GM12801 (cell line): ENCODE measurements at regions not wholly inside any gene's neighbourhood (a gene's known extent, or its start where the extent isn't known, plus 50 kb on each side); places are given as distances from the start of the nearest gene placed in this dataset.

Source experiments
- TF ChIP-seq, protein P1 (sequence below): IDR thresholded peaks from one replicate; pipeline ENCODE4 v1.5.1; 2011; ENCODE audit warnings: control low read depth; ENCODE audit not compliant: insufficient read length; ENCODE audit errors: extremely low read depth

DNA sequence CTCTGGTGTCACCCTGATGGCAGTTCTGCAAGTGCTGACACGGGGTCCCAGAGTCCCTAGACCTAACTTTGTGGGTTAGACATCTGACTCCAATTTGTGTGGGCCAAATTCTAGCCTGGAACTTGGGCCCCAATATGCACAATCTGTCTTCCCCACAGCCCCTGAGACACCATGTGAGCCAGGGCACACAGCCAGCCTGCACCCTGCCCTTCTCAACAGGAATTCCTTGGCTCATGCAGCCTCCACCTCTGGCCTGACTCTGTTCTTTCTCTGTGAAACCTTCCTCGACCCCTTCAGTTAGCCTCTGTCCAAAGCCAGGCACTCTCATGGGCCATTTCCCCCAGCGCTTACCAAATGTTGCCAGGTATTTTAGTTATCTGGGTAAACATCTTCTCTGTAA lies 59.1 kb upstream of the POU2AF1 start:
- TF ChIP-seq, protein P1, sequence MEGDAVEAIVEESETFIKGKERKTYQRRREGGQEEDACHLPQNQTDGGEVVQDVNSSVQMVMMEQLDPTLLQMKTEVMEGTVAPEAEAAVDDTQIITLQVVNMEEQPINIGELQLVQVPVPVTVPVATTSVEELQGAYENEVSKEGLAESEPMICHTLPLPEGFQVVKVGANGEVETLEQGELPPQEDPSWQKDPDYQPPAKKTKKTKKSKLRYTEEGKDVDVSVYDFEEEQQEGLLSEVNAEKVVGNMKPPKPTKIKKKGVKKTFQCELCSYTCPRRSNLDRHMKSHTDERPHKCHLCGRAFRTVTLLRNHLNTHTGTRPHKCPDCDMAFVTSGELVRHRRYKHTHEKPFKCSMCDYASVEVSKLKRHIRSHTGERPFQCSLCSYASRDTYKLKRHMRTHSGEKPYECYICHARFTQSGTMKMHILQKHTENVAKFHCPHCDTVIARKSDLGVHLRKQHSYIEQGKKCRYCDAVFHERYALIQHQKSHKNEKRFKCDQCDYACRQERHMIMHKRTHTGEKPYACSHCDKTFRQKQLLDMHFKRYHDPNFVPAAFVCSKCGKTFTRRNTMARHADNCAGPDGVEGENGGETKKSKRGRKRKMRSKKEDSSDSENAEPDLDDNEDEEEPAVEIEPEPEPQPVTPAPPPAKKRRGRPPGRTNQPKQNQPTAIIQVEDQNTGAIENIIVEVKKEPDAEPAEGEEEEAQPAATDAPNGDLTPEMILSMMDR = no peak

DNA sequence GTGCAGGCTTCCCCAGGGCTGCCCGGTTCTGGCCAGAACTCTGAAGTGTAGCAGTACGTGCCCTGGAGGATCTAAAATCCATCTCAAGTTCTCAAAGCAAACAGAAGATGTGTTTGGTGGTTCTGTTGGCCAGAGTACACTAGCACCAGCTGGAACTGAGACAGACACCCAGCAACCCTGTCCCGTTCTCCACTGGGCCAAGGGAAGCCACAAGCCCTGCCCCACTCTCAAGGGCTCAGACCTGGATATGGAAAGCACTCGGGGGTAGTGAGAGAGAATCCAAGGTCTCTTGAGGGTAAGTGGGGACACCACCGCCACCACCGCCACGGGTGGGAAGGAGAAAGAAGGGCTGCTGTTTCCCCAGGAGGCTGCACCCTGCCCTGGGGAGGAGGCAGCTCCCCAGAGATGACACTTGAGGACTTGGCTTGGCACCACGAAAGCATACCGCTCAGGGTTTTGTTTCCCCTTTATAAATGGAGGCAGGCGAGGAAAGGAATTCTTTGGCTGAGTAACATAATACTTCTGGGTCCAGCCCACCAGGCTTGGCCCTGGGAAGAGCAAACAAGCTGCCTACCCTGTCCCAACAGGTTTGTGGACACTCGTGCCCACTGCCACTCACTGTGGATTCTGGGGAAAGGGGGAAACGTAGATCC lies 56.1 kb upstream of the POU2AF1 start:
- TF ChIP-seq, protein P1 = no peak

DNA sequence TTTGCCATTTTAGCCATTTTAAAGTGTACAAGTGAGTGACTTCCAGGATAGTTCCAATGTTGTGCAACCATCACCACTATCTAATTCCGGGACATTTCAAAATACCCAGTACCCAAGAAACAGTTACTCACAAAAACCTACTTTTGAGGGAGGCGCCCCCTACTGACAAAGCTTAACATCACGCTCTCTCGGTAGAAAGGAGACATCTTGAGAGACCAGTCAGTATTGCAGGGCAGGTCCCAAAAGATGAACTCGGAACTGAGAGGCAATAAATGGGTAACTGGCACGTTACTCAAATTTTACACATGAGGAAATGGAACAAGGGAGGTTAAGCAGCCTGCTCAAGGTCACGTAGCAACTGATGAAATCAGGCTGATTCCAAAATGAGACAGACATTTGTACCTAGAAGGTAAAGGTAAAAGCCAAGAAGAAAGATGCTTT lies 50.0 kb upstream of the POU2AF1 start:
- TF ChIP-seq, protein P1 = peak; percentile 34
